Fibroblast of skin of scalp (primary cell): ENCODE measurements at regions not wholly inside any gene's neighbourhood (a gene's known extent, or its start where the extent isn't known, plus 50 kb on each side); places are given as distances from the start of the nearest gene placed in this dataset.

Experiments
- DNase-seq: peaks from one replicate; pipeline ENCODE4 v3.0.0-alpha.2; 2013

GRCh38 chrY:15162211-15162610 lies 637.9 kb downstream of the NLGN4Y start:
- no peak for DNase-seq

GRCh38 chrY:15179890-15180289 lies 655.6 kb downstream of the NLGN4Y start:
- DNase-seq, result no peak

GRCh38 chrY:15229056-15229455 lies 704.7 kb downstream of the NLGN4Y start:
- peak; percentile 1 for DNase-seq

GRCh38 chrY:15239596-15240132 lies 715.3 kb downstream of the NLGN4Y start:
- no peak for DNase-seq

- no peak for DNase-seq
These were observed 735.0 kb downstream of the NLGN4Y start for GRCh38 chrY:15259286-15259685.

GRCh38 chrY:15286572-15286971 lies 762.2 kb downstream of the NLGN4Y start:
- DNase-seq, result no peak

GRCh38 chrY:15289821-15290220 lies 765.5 kb downstream of the NLGN4Y start:
- no peak for DNase-seq

- no peak for DNase-seq
These were observed 768.6 kb downstream of the NLGN4Y start for GRCh38 chrY:15292881-15293280.

GRCh38 chrY:15301879-15302278 lies 777.5 kb downstream of the NLGN4Y start:
- DNase-seq, result no peak

GRCh38 chrY:15312166-15312565 lies 787.8 kb downstream of the NLGN4Y start:
- no peak for DNase-seq

- DNase-seq, result peak; percentile 49
These were observed 799.9 kb downstream of the NLGN4Y start for GRCh38 chrY:15324189-15324588.

GRCh38 chrY:15325201-15325600 lies 800.9 kb downstream of the NLGN4Y start:
- DNase-seq, result peak; percentile 87

GRCh38 chrY:15326673-15327072 lies 802.3 kb downstream of the NLGN4Y start:
- DNase-seq, result no peak

- DNase-seq, result no peak
These were observed 804.5 kb downstream of the NLGN4Y start for GRCh38 chrY:15328848-15329247.

GRCh38 chrY:15343522-15343921 lies 819.2 kb downstream of the NLGN4Y start:
- no peak for DNase-seq

- DNase-seq, result no peak
These were observed 821.3 kb downstream of the NLGN4Y start for GRCh38 chrY:15345471-15346155.

GRCh38 chrY:15349351-15349750 lies 825.0 kb downstream of the NLGN4Y start:
- no peak for DNase-seq

GRCh38 chrY:15355321-15355720 lies 831.0 kb downstream of the NLGN4Y start:
- no peak for DNase-seq

- peak; percentile 6 for DNase-seq
These were observed 836.1 kb downstream of the NLGN4Y start for GRCh38 chrY:15360471-15360870.

GRCh38 chrY:15364996-15365395 lies 840.7 kb downstream of the NLGN4Y start:
- no peak for DNase-seq

- DNase-seq, result peak; percentile 2
These were observed 844.5 kb downstream of the NLGN4Y start for GRCh38 chrY:15368786-15369185.

GRCh38 chrY:15385178-15385577 lies 860.8 kb downstream of the NLGN4Y start:
- DNase-seq, result no peak

- peak; percentile 58 for DNase-seq
These were observed 873.4 kb downstream of the NLGN4Y start for GRCh38 chrY:15397556-15398280.

GRCh38 chrY:15402451-15402850 lies 878.1 kb downstream of the NLGN4Y start:
- DNase-seq, result peak; percentile 23
